HG03060 (cell line): ENCODE measurements at regions not wholly inside any gene's neighbourhood (a gene's known extent, or its start where the extent isn't known, plus 50 kb on each side); places are given as distances from the start of the nearest gene placed in this dataset.
"Not testable (repeated sequence)": the region's sequence is repeated elsewhere in the genome, so short reads cannot be mapped to it uniquely, and the experiment has no call there.

ENCODE experiments used
- ATAC-seq: cut with Tn5 transposase; IDR thresholded peaks from one replicate; pipeline ENCODE4 v1.9.1; 2021; ENCODE audit warnings: low read depth, moderate number of reproducible peaks; ENCODE audit not compliant: unreplicated experiment

GRCh38 chr15:20022349-20022748 lies 519.3 kb downstream of the GOLGA6L6 start:
- not testable (repeated sequence) for ATAC-seq

GRCh38 chr15:20021351-20021750 lies 520.2 kb downstream of the GOLGA6L6 start:
- not testable (repeated sequence) for ATAC-seq

- not testable (repeated sequence) for ATAC-seq
These were observed 521.0 kb downstream of the GOLGA6L6 start for GRCh38 chr15:20020588-20020987.

GRCh38 chr15:20019758-20020157 lies 521.8 kb downstream of the GOLGA6L6 start:
- not testable (repeated sequence) for ATAC-seq

GRCh38 chr15:20017581-20017980 lies 524.0 kb downstream of the GOLGA6L6 start:
- not testable (repeated sequence) for ATAC-seq

- not testable (repeated sequence) for ATAC-seq
These were observed 524.7 kb downstream of the GOLGA6L6 start for GRCh38 chr15:20016941-20017340.

- ATAC-seq = not testable (repeated sequence)
These were observed 528.8 kb downstream of the GOLGA6L6 start for GRCh38 chr15:20012837-20013236.

GRCh38 chr15:20010759-20011158 lies 530.8 kb downstream of the GOLGA6L6 start:
- ATAC-seq = not testable (repeated sequence)

- not testable (repeated sequence) for ATAC-seq
These were observed 532.0 kb downstream of the GOLGA6L6 start for GRCh38 chr15:20009619-20010018.

GRCh38 chr15:20007338-20007737 lies 534.3 kb downstream of the GOLGA6L6 start:
- ATAC-seq = not testable (repeated sequence)

GRCh38 chr15:20003471-20003870 lies 538.1 kb downstream of the GOLGA6L6 start:
- ATAC-seq = not testable (repeated sequence)

- not testable (repeated sequence) for ATAC-seq
These were observed 539.0 kb downstream of the GOLGA6L6 start for GRCh38 chr15:20002560-20002959.

- not testable (repeated sequence) for ATAC-seq
These were observed 544.9 kb downstream of the GOLGA6L6 start for GRCh38 chr15:19996574-19997194.

- ATAC-seq = not testable (repeated sequence)
These were observed 546.3 kb downstream of the GOLGA6L6 start for GRCh38 chr15:19995296-19995695.

- ATAC-seq = no peak
These were observed 549.2 kb downstream of the GOLGA6L6 start for GRCh38 chr15:19992428-19992827.

GRCh38 chr15:19988094-19988660 lies 553.4 kb downstream of the GOLGA6L6 start:
- ATAC-seq = no peak

- ATAC-seq = no peak
These were observed 554.1 kb downstream of the GOLGA6L6 start for GRCh38 chr15:19987389-19988048.

- ATAC-seq = no peak
These were observed 557.5 kb downstream of the GOLGA6L6 start for GRCh38 chr15:19984101-19984500.

- no peak for ATAC-seq
These were observed 566.6 kb downstream of the GOLGA6L6 start for GRCh38 chr15:19974998-19975397.

GRCh38 chr15:19973718-19974117 lies 567.9 kb downstream of the GOLGA6L6 start:
- ATAC-seq = no peak

- not testable (repeated sequence) for ATAC-seq
These were observed 569.0 kb downstream of the GOLGA6L6 start for GRCh38 chr15:19972582-19972981.

GRCh38 chr15:19965574-19965973 lies 576.0 kb downstream of the GOLGA6L6 start:
- ATAC-seq = not testable (repeated sequence)
